Left lung (tissue), 4 donors: ENCODE measurements at regions not wholly inside any gene's neighbourhood (a gene's known extent, or its start where the extent isn't known, plus 50 kb on each side); places are given as distances from the start of the nearest gene placed in this dataset.

Experiments used
- ATAC-seq: fragments of 200-7000 bp; cut with Tn5 transposase; one replicate; pipeline ENCODE4 v1.9.1; 2020; ENCODE audit warnings: moderate library complexity
- DNase-seq, 4 donors: peaks; one replicate each; pipeline ENCODE4 v3.0.0-alpha.2; 2013 to 2020
- H3K27ac ChIP-seq, 2 donors: fragments of 200-600 bp; sonication (generic) in 1 of 2; one replicate each; pipeline versions ENCODE4 v1.5.0 to v1.8.0; 2020 to 2021
- H3K27me3 ChIP-seq, 2 donors: fragments of 200-600 bp; sonication (generic) in 1 of 2; one replicate each; pipeline versions ENCODE4 v1.5.0 to v1.8.0; 2020 to 2021
- H3K36me3 ChIP-seq, 2 donors: fragments of 200-600 bp; sonication (generic) in 1 of 2; one replicate each; pipeline versions ENCODE4 v1.5.0 to v1.8.0; 2020 to 2021
- H3K4me1 ChIP-seq, 2 donors: fragments of 200-600 bp; one replicate each; pipeline ENCODE4 v1.8.0; 2021
- H3K4me3 ChIP-seq, 2 donors: fragments of 200-600 bp; sonication (generic) in 1 of 2; one replicate each; pipeline versions ENCODE4 v1.5.0 to v1.8.0; 2020 to 2021; ENCODE audit warnings: mild to moderate bottlenecking in 1 of 2
- H3K9me3 ChIP-seq, 2 donors: fragments of 200-600 bp; sonication (generic) in 1 of 2; one replicate each; pipeline versions ENCODE4 v1.5.0 to v1.8.0; 2020 to 2021
- intact Hi-C, 2 donors: fragments of 100-400 bp; cut with DNase I; formaldehyde crosslinking; loops; one replicate each; pipeline versions ENCODE4 v1.11.2 to v1.14.2; 2022
- TF ChIP-seq, protein P1 (sequence below), 2 donors: fragments of 200-600 bp; sonication (generic) in 1 of 2; IDR thresholded peaks; one replicate each; pipeline versions ENCODE4 v1.5.0 to v1.8.0; 2021; ENCODE audit warnings: antibody characterized with exemption in 2 of 2
- donor health status: DM: no; HTN: yes; CAD: no.
- donor health status: DM: no; HTN: no; CAD: no.

- Histone ChIP-seq H3K9me3 (peaks cover 0 to 17% of the 10 kb centered on the region in 2 donors), H3K36me3 (no peaks in the 10 kb centered on the region), H3K4me1 (no peaks in the 10 kb centered on the region), H3K27me3 (no peaks in the 10 kb centered on the region), H3K4me3 (no peak overlapping the region), H3K27ac (no peak overlapping the region)
- DNase-seq (peak in 1 of 4 donors; percentile 3), ATAC-seq (no peak)
- TF ChIP-seq, protein P1, sequence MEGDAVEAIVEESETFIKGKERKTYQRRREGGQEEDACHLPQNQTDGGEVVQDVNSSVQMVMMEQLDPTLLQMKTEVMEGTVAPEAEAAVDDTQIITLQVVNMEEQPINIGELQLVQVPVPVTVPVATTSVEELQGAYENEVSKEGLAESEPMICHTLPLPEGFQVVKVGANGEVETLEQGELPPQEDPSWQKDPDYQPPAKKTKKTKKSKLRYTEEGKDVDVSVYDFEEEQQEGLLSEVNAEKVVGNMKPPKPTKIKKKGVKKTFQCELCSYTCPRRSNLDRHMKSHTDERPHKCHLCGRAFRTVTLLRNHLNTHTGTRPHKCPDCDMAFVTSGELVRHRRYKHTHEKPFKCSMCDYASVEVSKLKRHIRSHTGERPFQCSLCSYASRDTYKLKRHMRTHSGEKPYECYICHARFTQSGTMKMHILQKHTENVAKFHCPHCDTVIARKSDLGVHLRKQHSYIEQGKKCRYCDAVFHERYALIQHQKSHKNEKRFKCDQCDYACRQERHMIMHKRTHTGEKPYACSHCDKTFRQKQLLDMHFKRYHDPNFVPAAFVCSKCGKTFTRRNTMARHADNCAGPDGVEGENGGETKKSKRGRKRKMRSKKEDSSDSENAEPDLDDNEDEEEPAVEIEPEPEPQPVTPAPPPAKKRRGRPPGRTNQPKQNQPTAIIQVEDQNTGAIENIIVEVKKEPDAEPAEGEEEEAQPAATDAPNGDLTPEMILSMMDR (IDR thresholded peaks at IDR 0.05), result no peak
- intact Hi-C loops, result no loop called here
Observed at GRCh38 chr2:155100261-155100660, 401.8 kb downstream of the KCNJ3 start.

DNA sequence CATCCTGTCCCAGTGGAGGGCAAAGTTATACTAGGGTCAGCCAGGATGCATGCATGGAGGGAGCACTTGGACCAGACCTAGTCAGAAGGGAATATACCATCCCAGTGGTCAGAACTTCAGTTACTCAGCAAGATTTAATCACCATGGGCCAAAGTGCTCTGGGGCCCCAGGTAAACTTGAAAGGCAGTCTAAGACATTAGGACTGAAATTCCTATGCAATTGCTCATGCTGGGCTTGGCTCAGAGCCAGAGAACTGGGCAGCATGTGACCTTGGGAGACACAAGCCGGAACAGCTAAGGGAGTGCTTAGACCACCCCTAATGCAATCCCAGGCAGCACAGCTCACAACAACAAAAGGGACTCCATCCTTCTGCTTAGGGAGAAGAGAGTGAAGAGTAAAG lies 401.3 kb downstream of the KCNJ3 start:
- no peak overlapping the region for H3K27ac ChIP-seq
- peaks cover 0 to 16% of the 10 kb centered on the region in 2 donors for H3K9me3 ChIP-seq
- no peak for ATAC-seq
- H3K36me3 ChIP-seq, result no peaks in the 10 kb centered on the region
- intact Hi-C loops, result no loop called here
- no peaks in the 10 kb centered on the region for H3K4me1 ChIP-seq
- no peak overlapping the region for H3K4me3 ChIP-seq
- TF ChIP-seq, protein P1 (IDR thresholded peaks at IDR 0.05), result no peak
- H3K27me3 ChIP-seq, result no peaks in the 10 kb centered on the region
- peak in 1 of 4 donors; percentile 10 for DNase-seq

DNA sequence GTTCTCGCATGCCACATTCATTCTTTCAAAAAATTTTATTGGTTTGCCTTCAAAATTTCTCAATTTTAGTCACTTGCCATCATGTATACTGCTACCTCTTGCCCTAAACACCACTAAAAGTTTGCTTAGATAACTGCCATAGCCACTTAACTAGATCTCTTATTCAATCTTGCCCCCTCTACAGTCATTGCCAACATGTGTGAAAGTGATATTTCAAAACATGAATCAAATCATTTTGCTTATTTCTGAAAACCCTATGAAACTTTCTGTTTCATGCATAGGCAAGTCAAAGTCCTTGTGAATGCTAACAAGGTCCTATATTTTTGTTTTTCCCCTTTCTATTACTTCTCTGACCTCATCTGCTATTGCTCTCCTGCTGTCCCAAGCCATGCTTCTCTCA lies 397.1 kb downstream of the KCNJ3 start:
- H3K4me3 ChIP-seq, result no peak overlapping the region
- H3K36me3 ChIP-seq, result no peaks in the 10 kb centered on the region
- ATAC-seq (no peak), DNase-seq (no peak)
- H3K27me3 ChIP-seq, result no peaks in the 10 kb centered on the region
- TF ChIP-seq, protein P1 (IDR thresholded peaks at IDR 0.05), result no peak
- intact Hi-C loops, result no loop called here
- no peaks in the 10 kb centered on the region for H3K9me3 ChIP-seq
- no peak overlapping the region for H3K27ac ChIP-seq
- H3K4me1 ChIP-seq, result no peaks in the 10 kb centered on the region

GRCh38 chr2:155080373-155080772 lies 381.9 kb downstream of the KCNJ3 start:
- Histone ChIP-seq H3K4me1 (no peaks in the 10 kb centered on the region), H3K4me3 (no peak overlapping the region), H3K36me3 (no peaks in the 10 kb centered on the region), H3K9me3 (no peaks in the 10 kb centered on the region), H3K27ac (no peak overlapping the region), H3K27me3 (no peaks in the 10 kb centered on the region)
- ATAC-seq (no peak), DNase-seq (no peak)
- TF ChIP-seq, protein P1 (IDR thresholded peaks at IDR 0.05), result no peak
- intact Hi-C loops, result no loop called here

DNA sequence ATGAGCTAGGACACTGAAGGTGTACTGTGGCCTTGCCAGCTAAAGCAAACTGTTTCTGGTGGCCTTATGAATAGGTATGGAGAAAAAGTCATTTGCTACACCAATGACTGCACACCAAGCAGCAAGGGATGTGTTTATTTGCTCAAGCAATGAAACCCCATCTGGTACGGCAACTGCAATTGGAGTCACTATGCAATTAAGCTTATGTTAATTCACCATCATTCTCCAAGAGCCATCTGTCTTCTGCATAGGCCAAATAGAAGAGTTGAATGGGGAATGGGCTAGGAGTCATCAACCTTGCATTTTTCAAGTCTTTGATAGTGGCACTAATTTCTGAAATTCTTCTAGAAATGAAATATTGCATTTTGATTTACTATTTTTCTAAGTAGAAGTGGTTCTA lies 372.0 kb downstream of the KCNJ3 start:
- Histone ChIP-seq H3K36me3 (no peaks in the 10 kb centered on the region), H3K27me3 (no peaks in the 10 kb centered on the region), H3K9me3 (peaks cover 0 to 5% of the 10 kb centered on the region in 2 donors), H3K27ac (no peak overlapping the region), H3K4me3 (no peak overlapping the region), H3K4me1 (no peaks in the 10 kb centered on the region)
- TF ChIP-seq, protein P1 (IDR thresholded peaks at IDR 0.05), result no peak
- no peak for ATAC-seq
- intact Hi-C loops, result no loop called here
- no peak for DNase-seq
